Thyroid gland (tissue), 4 donors: ENCODE measurements at regions not wholly inside any gene's neighbourhood (a gene's known extent, or its start where the extent isn't known, plus 50 kb on each side); places are given as distances from the start of the nearest gene placed in this dataset.
"Not testable (repeated sequence)": the region's sequence is repeated elsewhere in the genome, so short reads cannot be mapped to it uniquely, and the experiment has no call there.

Source experiments
- DNase-seq, 2 donors: peaks; one replicate each; pipeline ENCODE4 v3.0.0-alpha.2; 2019
- H3K27ac ChIP-seq, 3 donors: fragments of 200-600 bp; sonication (generic); 1 replicate in 2 of 3; 2 replicates in 1 of 3; pipeline ENCODE4 v1.5.1; 2016 to 2019; ENCODE audit warnings: mild to moderate bottlenecking in 1 of 3, moderate library complexity in 1 of 3
- H3K27me3 ChIP-seq: fragments of 200-600 bp; sonication (generic); one replicate; pipeline ENCODE4 v1.5.1; 2019
- H3K36me3 ChIP-seq, 2 donors: fragments of 200-600 bp; sonication (generic); one replicate each; pipeline ENCODE4 v1.5.1; 2016 to 2019
- H3K4me1 ChIP-seq, 2 donors: fragments of 200-600 bp; sonication (generic); one replicate each; pipeline ENCODE4 v1.5.1; 2017 to 2019
- H3K4me3 ChIP-seq, 3 donors: fragments of 200-600 bp; sonication (generic); replicated peaks in 1 of 3; 1 replicate in 2 of 3; 2 replicates in 1 of 3; pipeline ENCODE4 v1.5.1; 2016; ENCODE audit warnings: mild to moderate bottlenecking in 1 of 3
- H3K9me3 ChIP-seq: fragments of 200-600 bp; sonication (generic); one replicate; pipeline ENCODE4 v1.5.1; 2017
- POLR2A ChIP-seq, 2 donors: fragments of 450-650 bp; IDR thresholded peaks; one replicate each; pipeline ENCODE4 v1.6.1; 2017; ENCODE audit warnings: antibody characterized with exemption in 2 of 2, mild to moderate bottlenecking in 2 of 2, moderate library complexity in 1 of 2
- WGBS, 2 donors: methylation state at CpG; one replicate each; pipeline ENCODE4 v1.1.5; 2017; 5-methylcytosine and 5-hydroxymethylcytosine counted together
- intact Hi-C: fragments of 100-400 bp; cut with DNase I; formaldehyde crosslinking; loops from one replicate; pipeline ENCODE4 v1.15.1; 2023
- TF ChIP-seq, protein P1 (sequence below), 6 experiments: fragments of 200-600 bp in 3 of 6; fragments of 450-650 bp in 3 of 6; sonication (generic) in 3 of 6; IDR thresholded peaks; one replicate each; pipeline ENCODE4 v1.5.1; 2016 to 2019; ENCODE audit warnings: antibody characterized with exemption in 6 of 6, mild to moderate bottlenecking in 2 of 6, inconsistent platforms in 1 of 6, moderate library complexity in 1 of 6

DNA sequence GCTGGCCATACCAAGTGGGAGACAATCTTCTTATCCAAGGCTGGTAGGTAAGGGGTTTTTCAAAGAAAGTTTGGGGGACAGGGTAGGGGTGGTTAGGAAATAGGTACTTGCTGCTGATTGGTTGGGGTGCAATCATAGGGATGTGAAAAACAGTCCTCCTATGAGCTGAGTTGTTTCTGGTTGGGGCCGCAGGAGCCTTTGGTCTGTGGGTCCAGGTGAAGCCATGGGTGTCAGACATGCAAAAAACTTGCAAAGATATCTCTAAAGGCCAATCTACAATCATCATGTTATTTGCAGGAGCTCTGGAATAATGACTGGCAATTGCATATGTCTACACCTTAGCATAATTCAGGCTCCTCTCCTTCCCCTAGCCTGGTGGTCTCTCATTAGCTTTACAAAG, 982.3 kb downstream of the DIPK2A start:
- Histone ChIP-seq H3K4me1 (no peaks in the 10 kb centered on the region), H3K27ac (no peak overlapping the region), H3K36me3 (no peaks in the 10 kb centered on the region), H3K4me3 (no peak overlapping the region), H3K27me3 (no peaks in the 10 kb centered on the region), H3K9me3 (no peaks in the 10 kb centered on the region)
- intact Hi-C loops, result no loop called here
- no peak for DNase-seq
- 89 to 97% methylated on average over 1 of the region's 1 CpG for WGBS, 2 donors
- no peak for TF ChIP-seq POLR2A (IDR thresholded peaks at IDR 0.05)
- TF ChIP-seq, protein P1, sequence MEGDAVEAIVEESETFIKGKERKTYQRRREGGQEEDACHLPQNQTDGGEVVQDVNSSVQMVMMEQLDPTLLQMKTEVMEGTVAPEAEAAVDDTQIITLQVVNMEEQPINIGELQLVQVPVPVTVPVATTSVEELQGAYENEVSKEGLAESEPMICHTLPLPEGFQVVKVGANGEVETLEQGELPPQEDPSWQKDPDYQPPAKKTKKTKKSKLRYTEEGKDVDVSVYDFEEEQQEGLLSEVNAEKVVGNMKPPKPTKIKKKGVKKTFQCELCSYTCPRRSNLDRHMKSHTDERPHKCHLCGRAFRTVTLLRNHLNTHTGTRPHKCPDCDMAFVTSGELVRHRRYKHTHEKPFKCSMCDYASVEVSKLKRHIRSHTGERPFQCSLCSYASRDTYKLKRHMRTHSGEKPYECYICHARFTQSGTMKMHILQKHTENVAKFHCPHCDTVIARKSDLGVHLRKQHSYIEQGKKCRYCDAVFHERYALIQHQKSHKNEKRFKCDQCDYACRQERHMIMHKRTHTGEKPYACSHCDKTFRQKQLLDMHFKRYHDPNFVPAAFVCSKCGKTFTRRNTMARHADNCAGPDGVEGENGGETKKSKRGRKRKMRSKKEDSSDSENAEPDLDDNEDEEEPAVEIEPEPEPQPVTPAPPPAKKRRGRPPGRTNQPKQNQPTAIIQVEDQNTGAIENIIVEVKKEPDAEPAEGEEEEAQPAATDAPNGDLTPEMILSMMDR (IDR thresholded peaks at IDR 0.05), result no peak

DNA sequence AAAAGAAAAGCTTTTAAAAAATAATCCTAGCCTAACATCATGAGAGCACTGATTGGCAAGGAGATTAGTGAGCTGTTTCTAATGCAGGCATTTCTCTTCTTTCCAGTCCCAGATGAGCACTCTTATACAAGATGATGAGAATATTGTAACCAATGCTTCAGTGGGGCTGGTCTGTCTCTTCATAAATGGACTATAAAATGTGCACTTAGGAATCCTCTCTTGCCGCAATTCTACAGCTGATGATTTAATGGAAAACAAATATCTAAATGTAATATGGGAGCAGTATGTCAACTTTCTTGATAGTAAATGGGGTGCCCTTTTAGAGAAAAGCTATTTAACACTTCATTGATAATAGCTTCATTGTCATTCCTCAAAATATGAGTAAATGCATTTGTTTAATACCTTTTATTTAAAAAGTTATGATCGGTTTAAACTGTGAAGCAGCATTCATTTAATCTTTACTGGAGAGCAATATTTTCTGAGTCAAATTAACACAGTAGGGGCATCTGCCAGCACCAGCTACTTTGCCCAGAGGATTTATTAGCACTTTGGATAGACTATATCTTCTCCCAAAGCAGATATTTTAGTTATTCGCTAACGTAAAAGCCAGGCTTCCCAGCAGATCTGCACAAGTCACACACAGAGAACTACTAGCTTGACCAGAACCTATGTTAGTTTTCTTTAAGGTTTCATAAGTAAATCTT, 985.9 kb downstream of the DIPK2A start:
- intact Hi-C loops, result no loop called here
- Histone ChIP-seq H3K9me3 (no peaks in the 10 kb centered on the region), H3K4me1 (no peaks in the 10 kb centered on the region), H3K4me3 (no peak overlapping the region), H3K27me3 (no peaks in the 10 kb centered on the region), H3K27ac (no peak overlapping the region), H3K36me3 (no peaks in the 10 kb centered on the region)
- WGBS, 2 donors, result 83 to 85% methylated on average over 4 of the region's 4 CpGs
- TF ChIP-seq, protein P1 (IDR thresholded peaks at IDR 0.05), result no peak
- no peak for TF ChIP-seq POLR2A (IDR thresholded peaks at IDR 0.05)
- DNase-seq, result no peak

DNA sequence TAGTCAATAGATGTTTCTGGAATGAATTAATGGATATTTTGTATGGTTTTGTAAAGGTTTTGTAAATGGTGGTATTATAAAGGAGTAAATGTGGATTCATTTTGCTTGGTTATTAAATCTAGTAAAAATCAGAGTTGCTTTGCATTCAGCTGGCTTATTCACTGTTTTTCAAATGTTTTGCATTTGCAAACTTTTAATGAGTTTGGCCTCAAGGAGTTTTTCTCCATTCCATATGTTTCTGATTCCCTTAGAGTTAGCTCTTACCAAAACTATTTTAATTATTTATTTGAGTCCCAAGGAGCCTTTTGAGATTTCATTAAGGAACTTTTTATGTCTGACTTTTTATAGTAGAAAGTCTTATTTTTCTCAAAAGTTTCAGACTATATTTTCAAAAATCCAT, 992.2 kb downstream of the DIPK2A start:
- TF ChIP-seq, protein P1 (IDR thresholded peaks at IDR 0.05), result no peak
- no peak for TF ChIP-seq POLR2A (IDR thresholded peaks at IDR 0.05)
- H3K36me3 ChIP-seq, result no peaks in the 10 kb centered on the region
- H3K27me3 ChIP-seq, result no peaks in the 10 kb centered on the region
- H3K9me3 ChIP-seq, result no peaks in the 10 kb centered on the region
- DNase-seq, result no peak
- no peak overlapping the region for H3K4me3 ChIP-seq
- no peaks in the 10 kb centered on the region for H3K4me1 ChIP-seq
- no peak overlapping the region for H3K27ac ChIP-seq
- intact Hi-C loops, result no loop called here

DNA sequence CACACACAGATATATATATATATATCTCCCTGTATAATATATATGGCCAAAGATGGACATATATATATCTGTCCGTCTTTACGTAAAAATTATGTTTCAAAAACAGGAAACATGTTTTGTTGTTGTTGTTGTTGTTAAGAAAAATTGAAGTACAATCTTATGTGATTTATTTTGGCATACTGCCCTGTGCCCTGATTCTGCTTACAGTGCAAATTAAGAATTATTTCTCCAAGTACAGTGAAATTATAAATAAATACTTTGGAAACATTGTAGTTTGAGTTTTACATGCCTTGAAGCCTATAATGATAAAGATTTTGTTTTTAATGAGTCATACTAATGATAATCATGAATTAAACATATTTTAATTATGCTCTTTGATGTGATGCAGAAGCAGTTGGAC, 994.9 kb downstream of the DIPK2A start:
- no peak for DNase-seq
- Histone ChIP-seq H3K36me3 (no peaks in the 10 kb centered on the region), H3K4me3 (no peak overlapping the region), H3K27me3 (no peaks in the 10 kb centered on the region), H3K4me1 (no peaks in the 10 kb centered on the region), H3K9me3 (no peaks in the 10 kb centered on the region), H3K27ac (no peak overlapping the region)
- intact Hi-C loops, result no loop called here
- TF ChIP-seq, protein P1 (IDR thresholded peaks at IDR 0.05), result no peak
- TF ChIP-seq POLR2A (IDR thresholded peaks at IDR 0.05), result no peak
- WGBS, 2 donors, result 71% methylated on average over 2 of the region's 2 CpGs

DNA sequence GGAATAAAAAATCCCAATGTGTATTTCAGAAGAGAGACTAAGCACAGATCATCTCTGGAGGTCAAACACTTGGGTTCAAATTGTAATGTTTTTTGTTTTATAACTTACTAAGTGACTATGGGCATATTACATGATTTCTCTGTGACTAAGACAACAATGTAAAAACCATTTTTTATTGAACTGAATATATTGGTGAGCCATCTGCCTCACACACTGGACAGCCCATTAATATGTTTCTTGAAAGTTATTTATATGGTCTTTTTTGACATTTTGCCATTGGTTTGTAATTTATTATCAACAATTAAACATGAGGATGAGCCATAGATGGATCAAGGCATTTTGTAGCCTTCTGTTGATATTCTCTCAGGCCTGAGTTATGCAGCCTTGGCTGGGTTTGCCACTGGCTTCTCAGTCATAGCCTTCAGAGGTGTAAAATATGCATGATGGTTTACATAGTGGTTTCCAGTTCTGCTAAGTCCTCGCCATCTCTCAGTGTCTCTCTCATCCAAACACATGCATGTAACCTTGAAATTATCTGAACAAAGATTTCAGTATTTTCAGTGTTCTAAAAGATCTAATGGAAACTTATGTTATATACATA, 997.2 kb downstream of the DIPK2A start:
- H3K36me3 ChIP-seq, result no peaks in the 10 kb centered on the region
- no peaks in the 10 kb centered on the region for H3K9me3 ChIP-seq
- H3K4me3 ChIP-seq, result no peak overlapping the region
- intact Hi-C loops, result no loop called here
- H3K27me3 ChIP-seq, result no peaks in the 10 kb centered on the region
- no peak overlapping the region for H3K27ac ChIP-seq
- H3K4me1 ChIP-seq, result no peaks in the 10 kb centered on the region
- no peak for DNase-seq
- TF ChIP-seq POLR2A (IDR thresholded peaks at IDR 0.05), result no peak
- TF ChIP-seq, protein P1 (IDR thresholded peaks at IDR 0.05), result no peak
- WGBS, 2 donors, result 85 to 97% methylated on average over 1 of the region's 1 CpG

DNA sequence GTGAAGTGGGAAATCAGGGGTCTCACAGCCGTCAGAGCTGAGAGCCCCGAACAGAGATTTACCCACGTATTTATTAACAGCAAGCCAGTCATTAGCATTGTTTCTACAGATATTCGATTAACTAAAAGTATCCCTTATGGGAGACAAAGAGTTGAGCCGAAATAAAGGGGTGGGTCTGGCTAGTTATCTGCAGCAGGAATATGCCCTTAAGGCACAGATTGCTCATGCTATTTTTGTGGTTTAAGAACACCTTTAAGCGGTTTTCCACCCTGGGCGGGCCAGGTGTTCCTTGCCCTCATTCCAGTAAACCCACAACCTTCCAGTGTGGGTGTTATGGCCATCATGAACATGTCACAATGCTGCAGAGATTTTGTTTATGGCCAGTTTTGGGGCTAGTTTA, 1012.9 kb downstream of the DIPK2A start:
- H3K27me3 ChIP-seq, H3K36me3 ChIP-seq, H3K4me1 ChIP-seq, H3K9me3 ChIP-seq, H3K4me3 ChIP-seq, intact Hi-C loops, DNase-seq, H3K27ac ChIP-seq: not testable (repeated sequence)
- WGBS, 2 donors, result 92 to 97% methylated on average over 7 of the region's 7 CpGs
